Osteocyte (in vitro differentiated cells): ENCODE measurements at regions not wholly inside any gene's neighbourhood (a gene's known extent, or its start where the extent isn't known, plus 50 kb on each side); places are given as distances from the start of the nearest gene placed in this dataset.

Experiments used
- DNase-seq: peaks from one replicate; pipeline ENCODE4 v3.0.0; 2021; ENCODE audit warnings: mixed read lengths; ENCODE audit not compliant: unreplicated experiment; ENCODE audit errors: extremely low spot score
- H3K27ac Mint-ChIP-seq: one replicate; pipeline ENCODE4 v1.8.0; 2021; ENCODE audit warnings: mild to moderate bottlenecking, mixed read lengths; ENCODE audit not compliant: unreplicated experiment
- H3K27me3 Mint-ChIP-seq: one replicate; pipeline ENCODE4 v1.8.0; 2021; ENCODE audit warnings: mixed read lengths; ENCODE audit not compliant: unreplicated experiment
- H3K36me3 Mint-ChIP-seq: one replicate; pipeline ENCODE4 v1.8.0; 2021; ENCODE audit warnings: mixed read lengths; ENCODE audit not compliant: unreplicated experiment
- H3K4me1 Mint-ChIP-seq: one replicate; pipeline ENCODE4 v1.8.0; 2021; ENCODE audit warnings: mixed read lengths; ENCODE audit not compliant: unreplicated experiment
- H3K4me3 Mint-ChIP-seq: one replicate; pipeline ENCODE4 v1.8.0; 2021; ENCODE audit warnings: mild to moderate bottlenecking, moderate library complexity, mixed read lengths; ENCODE audit not compliant: unreplicated experiment
- H3K9me3 Mint-ChIP-seq: one replicate; pipeline ENCODE4 v1.8.0; 2021; ENCODE audit warnings: mixed read lengths; ENCODE audit not compliant: unreplicated experiment
- CTCF ChIP-seq: fragments of 200-600 bp; sonication (generic); IDR thresholded peaks from 2 replicates; pipeline ENCODE4 v1.5.0; 2021; ENCODE audit warnings: antibody characterized with exemption, mild to moderate bottlenecking, moderate library complexity

GRCh38 chr13:73367886-73368285 lies 309.1 kb downstream of the KLF5 start:
- H3K4me3 Mint-ChIP-seq = no peak overlapping the region
- no peak overlapping the region for H3K27ac Mint-ChIP-seq
- H3K36me3 Mint-ChIP-seq = no peaks in the 10 kb centered on the region
- no peak for TF ChIP-seq CTCF
- H3K27me3 Mint-ChIP-seq = no peaks in the 10 kb centered on the region
- no peaks in the 10 kb centered on the region for H3K4me1 Mint-ChIP-seq
- no peak for DNase-seq
- no peaks in the 10 kb centered on the region for H3K9me3 Mint-ChIP-seq

- no peak for TF ChIP-seq CTCF
- DNase-seq = no peak
- H3K4me3 Mint-ChIP-seq = no peak overlapping the region
- peaks cover 5% of the 10 kb centered on the region for H3K27me3 Mint-ChIP-seq
- no peaks in the 10 kb centered on the region for H3K36me3 Mint-ChIP-seq
- no peaks in the 10 kb centered on the region for H3K9me3 Mint-ChIP-seq
- no peak overlapping the region for H3K27ac Mint-ChIP-seq
- no peaks in the 10 kb centered on the region for H3K4me1 Mint-ChIP-seq
Observed at GRCh38 chr13:73366241-73366640, 307.4 kb downstream of the KLF5 start.

DNA sequence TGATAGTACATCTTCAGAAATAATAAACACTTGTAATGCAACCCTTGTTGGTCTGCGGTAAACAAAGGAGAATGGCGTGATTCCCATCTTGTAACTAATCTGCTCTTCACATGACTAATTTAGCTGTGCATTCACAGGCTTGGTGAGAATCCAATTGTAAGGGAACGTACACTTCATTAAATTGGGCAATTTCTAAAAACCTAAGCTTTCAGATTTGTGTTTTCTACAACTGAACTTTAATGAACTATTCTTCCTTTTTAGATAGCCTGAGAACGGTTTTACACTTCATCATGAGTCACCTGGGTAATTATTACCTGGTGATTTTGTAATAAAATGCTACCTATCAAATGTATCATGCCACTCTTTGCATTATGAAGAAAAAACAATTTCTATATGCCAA lies 306.9 kb downstream of the KLF5 start:
- H3K4me3 Mint-ChIP-seq = no peak overlapping the region
- H3K27ac Mint-ChIP-seq = no peak overlapping the region
- TF ChIP-seq CTCF = no peak
- H3K27me3 Mint-ChIP-seq = peaks cover 7% of the 10 kb centered on the region
- no peaks in the 10 kb centered on the region for H3K9me3 Mint-ChIP-seq
- H3K4me1 Mint-ChIP-seq = no peaks in the 10 kb centered on the region
- no peak for DNase-seq
- no peaks in the 10 kb centered on the region for H3K36me3 Mint-ChIP-seq

GRCh38 chr13:73365252-73365651 lies 306.4 kb downstream of the KLF5 start:
- Mint-ChIP-seq H3K27ac (no peak overlapping the region), H3K4me1 (no peaks in the 10 kb centered on the region), H3K36me3 (no peaks in the 10 kb centered on the region), H3K4me3 (no peak overlapping the region), H3K27me3 (peaks cover 10% of the 10 kb centered on the region), H3K9me3 (no peaks in the 10 kb centered on the region)
- no peak for TF ChIP-seq CTCF
- DNase-seq = no peak

DNA sequence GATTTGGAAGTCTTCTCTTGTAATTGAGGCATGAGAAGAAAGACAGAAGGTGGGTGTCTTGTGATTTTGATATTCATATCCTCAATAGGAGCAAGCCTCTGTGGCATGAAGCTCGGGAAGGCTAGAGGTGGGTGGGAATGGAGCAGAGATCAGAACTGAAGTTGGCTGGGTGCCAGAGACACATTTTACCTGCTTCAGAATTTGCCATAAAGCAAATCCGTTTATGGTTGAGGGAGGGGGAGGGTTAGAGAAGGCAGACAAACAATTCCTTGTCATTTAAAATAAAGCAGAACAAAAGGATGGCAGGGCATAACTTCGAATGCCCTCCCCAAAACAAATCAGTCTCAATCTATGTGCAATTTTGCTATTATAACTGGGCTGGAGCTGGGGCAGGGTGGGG lies 305.9 kb downstream of the KLF5 start:
- Mint-ChIP-seq H3K36me3 (no peaks in the 10 kb centered on the region), H3K27ac (no peak overlapping the region), H3K27me3 (peaks cover 10% of the 10 kb centered on the region), H3K4me1 (no peaks in the 10 kb centered on the region), H3K9me3 (no peaks in the 10 kb centered on the region), H3K4me3 (no peak overlapping the region)
- no peak for DNase-seq
- no peak for TF ChIP-seq CTCF
